GM23248 (cell line): ENCODE measurements at regions not wholly inside any gene's neighbourhood (a gene's known extent, or its start where the extent isn't known, plus 50 kb on each side); places are given as distances from the start of the nearest gene placed in this dataset.

Experiments
- DNase-seq: peaks from one replicate; pipeline ENCODE4 v3.0.0-alpha.2; 2015
- H2AFZ ChIP-seq: fragments of 200-600 bp; sonication (generic); 2 replicates; pipeline ENCODE4 v1.6.1; 2016; ENCODE audit warnings: antibody characterized with exemption
- H3F3A ChIP-seq: fragments of 200-600 bp; sonication (generic); 2 replicates; pipeline ENCODE4 v1.6.1; 2016; ENCODE audit warnings: mild to moderate bottlenecking, antibody characterized with exemption, mixed run types; ENCODE audit not compliant: insufficient read depth
- H3K27ac ChIP-seq: fragments of 200-600 bp; sonication (generic); 2 replicates; pipeline ENCODE4 v1.5.1; 2016; ENCODE audit warnings: mild to moderate bottlenecking
- H3K27me3 ChIP-seq: fragments of 200-600 bp; sonication (generic); replicated peaks from 2 replicates; pipeline ENCODE4 v1.6.1; 2016; ENCODE audit warnings: mild to moderate bottlenecking; ENCODE audit not compliant: insufficient read depth
- H3K36me3 ChIP-seq: fragments of 200-600 bp; sonication (generic); 2 replicates; pipeline ENCODE4 v1.6.1; 2016; ENCODE audit warnings: low read depth, mild to moderate bottlenecking
- H3K4me1 ChIP-seq: fragments of 200-600 bp; sonication (generic); 2 replicates; pipeline ENCODE4 v1.6.1; 2016; ENCODE audit warnings: mild to moderate bottlenecking; ENCODE audit not compliant: insufficient read depth
- H3K4me2 ChIP-seq: fragments of 200-600 bp; sonication (generic); one replicate; pipeline ENCODE4 v1.6.1; 2016; ENCODE audit warnings: mild to moderate bottlenecking; ENCODE audit not compliant: unreplicated experiment
- H3K4me3 ChIP-seq: fragments of 200-600 bp; sonication (generic); 2 replicates; pipeline ENCODE4 v1.5.1; 2016; ENCODE audit warnings: mild to moderate bottlenecking
- H3K79me2 ChIP-seq: fragments of 200-600 bp; sonication (generic); 2 replicates; pipeline ENCODE4 v1.6.1; 2016; ENCODE audit warnings: mild to moderate bottlenecking; ENCODE audit not compliant: insufficient read depth
- H3K9ac ChIP-seq: fragments of 200-600 bp; sonication (generic); 2 replicates; pipeline ENCODE4 v1.6.1; 2016; ENCODE audit warnings: mild to moderate bottlenecking
- H3K9me2 ChIP-seq: fragments of 200-600 bp; sonication (generic); 2 replicates; pipeline ENCODE4 v1.6.1; 2016; ENCODE audit warnings: mixed run types, mild to moderate bottlenecking, moderate library complexity; ENCODE audit not compliant: insufficient read depth
- H3K9me3 ChIP-seq: fragments of 200-600 bp; sonication (generic); one replicate; pipeline ENCODE4 v1.6.1; 2017; ENCODE audit warnings: low read depth
- H4K20me1 ChIP-seq: fragments of 200-600 bp; sonication (generic); 2 replicates; pipeline ENCODE4 v1.6.0; 2016; ENCODE audit not compliant: insufficient read depth
- EZH2 ChIP-seq: fragments of 200-600 bp; sonication (generic); IDR thresholded peaks from 2 replicates; pipeline ENCODE4 v1.6.1; 2018; ENCODE audit warnings: antibody characterized with exemption, mild to moderate bottlenecking; ENCODE audit not compliant: insufficient read depth, poor library complexity, severe bottlenecking
- EZH2phosphoT487 ChIP-seq: fragments of 200-600 bp; sonication (generic); IDR thresholded peaks from 2 replicates; pipeline ENCODE4 v1.6.1; 2018; ENCODE audit warnings: antibody characterized with exemption, moderate library complexity, mild to moderate bottlenecking, low read depth; ENCODE audit not compliant: insufficient read depth
- WGBS, 2 experiments: methylation state at CpG; one replicate each; pipeline ENCODE4 v1.1.6; 2015 to 2017; ENCODE audit warnings: low lambda C conversion rate in 2 of 2, low coverage in 1 of 2; ENCODE audit errors: missing lambda C conversion rate in 2 of 2; 5-methylcytosine and 5-hydroxymethylcytosine counted together
- in situ Hi-C: fragments of 300-500 bp; cut with MboI; formaldehyde crosslinking; loops from 2 replicates; pipeline ENCODE4 v1.15.0; 2020

DNA sequence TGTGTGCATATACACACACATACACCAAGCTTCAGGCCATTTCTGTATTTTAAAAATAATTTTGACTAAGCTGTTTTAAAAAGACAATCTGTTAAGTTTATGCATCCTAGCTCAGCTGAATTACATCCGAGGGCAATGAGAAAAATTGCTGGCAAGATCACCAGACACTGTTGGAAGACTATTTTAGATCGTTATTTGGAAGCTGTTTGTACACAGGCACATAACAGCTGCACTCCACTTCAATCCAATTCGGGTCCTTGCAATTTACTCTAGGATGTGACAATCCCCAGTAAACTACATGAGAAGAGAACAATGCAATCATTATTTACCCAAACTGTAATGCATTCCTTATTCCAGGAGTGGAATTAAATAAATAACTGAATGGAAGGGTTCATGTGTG lies 79.3 kb upstream of the RASA1 start:
- no peak for TF ChIP-seq EZH2
- no peak for TF ChIP-seq EZH2phosphoT487
- H3K36me3 ChIP-seq: no peaks in the 10 kb centered on the region

GRCh38 chr5:87190041-87190440 lies 77.6 kb upstream of the RASA1 start:
- no peaks in the 10 kb centered on the region for H4K20me1 ChIP-seq
- no peaks in the 10 kb centered on the region for H3K79me2 ChIP-seq
- TF ChIP-seq EZH2phosphoT487 (no peak), EZH2 (no peak)

More for the DNA sequence above, 79.3 kb upstream of the RASA1 start:
- Histone ChIP-seq H3K9me3 (no peaks in the 10 kb centered on the region), H3K4me1 (no peaks in the 10 kb centered on the region), H2AFZ (no peak overlapping the region), H3K79me2 (no peaks in the 10 kb centered on the region), H3K27ac (no peak overlapping the region), H4K20me1 (no peaks in the 10 kb centered on the region), H3K9ac (no peak overlapping the region), H3K4me2 (no peak overlapping the region), H3K27me3 (no peaks in the 10 kb centered on the region), H3K4me3 (no peak overlapping the region), H3F3A (no peaks in the 10 kb centered on the region), H3K9me2 (no peaks in the 10 kb centered on the region)
- no peak for DNase-seq
- in situ Hi-C loops: no loop called here
- WGBS, 2 experiments: 27 to 28% methylated on average over 3 of the region's 3 CpGs

DNA sequence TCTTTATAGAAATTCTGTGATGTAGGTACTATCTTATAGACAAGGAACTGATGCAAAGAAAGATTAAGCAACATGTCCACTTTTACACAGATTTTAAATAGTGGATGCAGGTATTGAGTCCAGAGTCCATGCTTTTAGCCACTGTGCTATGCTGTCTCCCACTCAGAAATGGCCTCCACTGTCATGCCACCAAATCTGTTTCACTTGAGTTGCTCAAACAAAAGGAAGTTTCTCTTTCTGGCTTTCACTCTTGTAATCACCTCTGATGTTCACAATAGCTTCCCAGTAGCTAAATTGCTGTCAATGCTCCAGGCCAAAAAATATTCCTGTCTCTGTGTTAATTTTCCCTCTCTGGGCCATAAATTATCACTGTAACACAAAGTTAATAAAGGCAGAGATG lies 77.0 kb upstream of the RASA1 start:
- H3K4me1 ChIP-seq: peaks cover 20% of the 10 kb centered on the region
- DNase-seq: no peak
- no peak overlapping the region for H3K4me2 ChIP-seq
- H3K9ac ChIP-seq: no peak overlapping the region
- H3K9me2 ChIP-seq: no peaks in the 10 kb centered on the region
- H3F3A ChIP-seq: peaks cover 17% of the 10 kb centered on the region
- H4K20me1 ChIP-seq: no peaks in the 10 kb centered on the region
- in situ Hi-C loops: no loop called here
- H3K27me3 ChIP-seq: no peaks in the 10 kb centered on the region
- H3K27ac ChIP-seq: no peak overlapping the region
- no peak for TF ChIP-seq EZH2
- TF ChIP-seq EZH2phosphoT487: no peak
- H3K4me3 ChIP-seq: no peak overlapping the region
- H3K79me2 ChIP-seq: no peaks in the 10 kb centered on the region
- H3K36me3 ChIP-seq: no peaks in the 10 kb centered on the region
- no peak overlapping the region for H2AFZ ChIP-seq
- H3K9me3 ChIP-seq: no peaks in the 10 kb centered on the region

More at GRCh38 chr5:87190041-87190440, 77.6 kb upstream of the RASA1 start:
- Histone ChIP-seq H3K9me2 (no peaks in the 10 kb centered on the region), H3K9ac (no peak overlapping the region), H3K4me2 (no peak overlapping the region), H3F3A (peaks cover 10% of the 10 kb centered on the region), H2AFZ (no peak overlapping the region), H3K9me3 (no peaks in the 10 kb centered on the region), H3K36me3 (no peaks in the 10 kb centered on the region), H3K4me1 (peaks cover 14% of the 10 kb centered on the region), H3K4me3 (no peak overlapping the region), H3K27me3 (no peaks in the 10 kb centered on the region), H3K27ac (no peak overlapping the region)
- in situ Hi-C loops: no loop called here
- no peak for DNase-seq

DNA sequence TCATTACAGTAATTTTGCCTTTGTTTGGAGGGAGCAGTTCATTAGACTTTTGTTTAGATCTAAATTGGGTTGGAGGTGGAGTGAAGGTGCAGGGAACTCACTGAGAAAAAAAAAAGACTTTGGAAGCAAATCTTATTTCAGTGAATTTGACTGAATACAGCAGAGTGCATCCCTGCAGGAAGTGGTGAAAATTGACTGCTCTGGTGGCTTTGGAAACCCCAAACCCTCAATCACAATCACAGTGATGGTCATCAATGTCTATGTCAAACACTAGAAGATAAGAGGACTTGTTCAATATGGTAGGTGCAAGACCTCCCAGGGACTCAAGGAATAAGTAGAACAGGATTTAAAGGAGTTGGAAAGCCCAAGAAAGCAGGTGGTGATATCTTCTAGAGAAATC lies 76.0 kb upstream of the RASA1 start:
- H3K27ac ChIP-seq: no peak overlapping the region
- TF ChIP-seq EZH2phosphoT487: no peak
- TF ChIP-seq EZH2: no peak
- no peak overlapping the region for H3K9ac ChIP-seq
- H3K4me2 ChIP-seq: no peak overlapping the region
- H3K9me3 ChIP-seq: no peaks in the 10 kb centered on the region
- DNase-seq: no peak
- peaks cover 24% of the 10 kb centered on the region for H3F3A ChIP-seq
- H4K20me1 ChIP-seq: no peaks in the 10 kb centered on the region
- no peaks in the 10 kb centered on the region for H3K36me3 ChIP-seq
- no peaks in the 10 kb centered on the region for H3K79me2 ChIP-seq
- no peak overlapping the region for H2AFZ ChIP-seq
- peaks cover 26% of the 10 kb centered on the region for H3K4me1 ChIP-seq
- H3K9me2 ChIP-seq: no peaks in the 10 kb centered on the region
- H3K27me3 ChIP-seq: no peaks in the 10 kb centered on the region
- in situ Hi-C loops: no loop called here
- no peak overlapping the region for H3K4me3 ChIP-seq

- in situ Hi-C loops: no loop called here
- no peaks in the 10 kb centered on the region for H3K9me3 ChIP-seq
- peak overlapping the region; percentile 63 for H3K4me2 ChIP-seq
- H2AFZ ChIP-seq: peak overlapping the region; percentile 64
- H4K20me1 ChIP-seq: no peaks in the 10 kb centered on the region
- TF ChIP-seq EZH2phosphoT487 (no peak), EZH2 (no peak)
- H3K9ac ChIP-seq: peak overlapping the region; percentile 26; the same call in 1 of the 2 replicates
- no peaks in the 10 kb centered on the region for H3K27me3 ChIP-seq
- no peaks in the 10 kb centered on the region for H3K36me3 ChIP-seq
- peak overlapping the region; percentile 67 for H3K27ac ChIP-seq
- no peaks in the 10 kb centered on the region for H3K79me2 ChIP-seq
- H3K4me3 ChIP-seq: peak overlapping the region; percentile 42
- H3K4me1 ChIP-seq: peaks cover 26% of the 10 kb centered on the region
- DNase-seq: peak; percentile 86
- peaks cover 27% of the 10 kb centered on the region for H3F3A ChIP-seq
- WGBS, 2 experiments: 23 to 25% methylated on average over 4 of the region's 4 CpGs
- H3K9me2 ChIP-seq: no peaks in the 10 kb centered on the region
Observed at GRCh38 chr5:87195104-87195591, 72.5 kb upstream of the RASA1 start.
